SKM-1 treated with dmso at 0.1 percent for 144 hours (cell line): ENCODE measurements at regions not wholly inside any gene's neighbourhood (a gene's known extent, or its start where the extent isn't known, plus 50 kb on each side); places are given as distances from the start of the nearest gene placed in this dataset.
"Not testable (repeated sequence)": the region's sequence is repeated elsewhere in the genome, so short reads cannot be mapped to it uniquely, and the experiment has no call there.

Experiments
- DNase-seq: peaks from one replicate; lab custom pipeline; 2025; ENCODE audit not compliant: unreplicated experiment; lab: John Stamatoyannopoulos, UW

- DNase-seq: not testable (repeated sequence)
These were observed 85.1 kb upstream of the MAP4 start for GRCh38 chr3:48101301-48101650.

- no peak for DNase-seq
These were observed 76.1 kb upstream of the MAP4 start for GRCh38 chr3:48092270-48092669.

GRCh38 chr3:48090166-48090939 lies 74.1 kb upstream of the MAP4 start:
- DNase-seq: no peak

- peak; percentile 91 for DNase-seq
These were observed 72.7 kb upstream of the MAP4 start for GRCh38 chr3:48088749-48089466.

- DNase-seq: no peak
These were observed 72.0 kb upstream of the MAP4 start for GRCh38 chr3:48088056-48088748.

GRCh38 chr3:48086705-48087104 lies 70.5 kb upstream of the MAP4 start:
- DNase-seq: no peak

GRCh38 chr3:48084929-48085328 lies 68.7 kb upstream of the MAP4 start:
- no peak for DNase-seq

GRCh38 chr3:48084170-48084569 lies 68.0 kb upstream of the MAP4 start:
- no peak for DNase-seq

GRCh38 chr3:48082580-48083184 lies 66.5 kb upstream of the MAP4 start:
- no peak for DNase-seq

GRCh38 chr3:48077815-48078214 lies 61.6 kb upstream of the MAP4 start:
- no peak for DNase-seq

GRCh38 chr3:48070030-48070429 lies 53.8 kb upstream of the MAP4 start:
- DNase-seq: no peak

- DNase-seq: no peak
These were observed 53.1 kb upstream of the MAP4 start for GRCh38 chr3:48069339-48069738.

GRCh38 chr3:48068886-48069285 lies 52.7 kb upstream of the MAP4 start:
- DNase-seq: no peak

GRCh38 chr3:48068320-48068719 lies 52.1 kb upstream of the MAP4 start:
- DNase-seq: not testable (repeated sequence)

- no peak for DNase-seq
These were observed 51.1 kb upstream of the MAP4 start for GRCh38 chr3:48067271-48067670.
